ENCODE measurements at regions not wholly inside any gene's neighbourhood (a gene's known extent, or its start where the extent isn't known, plus 50 kb on each side); places are given as distances from the start of the nearest gene placed in this dataset.
A peak's percentile ranks its signal among the peaks of the same experiment; 100 is the strongest.

DNA sequence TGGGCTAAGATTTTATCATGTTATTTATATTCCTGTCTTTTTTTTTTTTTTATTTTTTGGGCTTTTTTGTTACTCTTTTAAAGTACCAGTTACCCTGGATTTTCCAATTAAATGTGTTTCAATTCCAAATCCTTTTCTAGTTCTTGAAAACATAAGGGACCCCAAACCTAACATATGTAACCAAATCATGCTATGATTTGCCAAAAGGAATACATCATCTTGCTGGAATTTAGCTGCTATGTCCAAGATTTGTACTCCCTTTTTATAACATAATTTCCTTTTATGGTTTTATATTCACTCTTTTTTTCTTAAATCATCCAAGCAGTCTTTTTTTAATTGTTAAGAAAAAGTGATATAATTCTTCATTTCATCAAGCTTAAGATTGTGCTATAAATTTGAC, 60.9 kb upstream of the DSEL start:
- Mint-ChIP-seq H3K9me3 (ENCODE audit: low read depth, unreplicated experiment) (peaks cover 3% of the 10 kb centered on the region), H3K27me3 (ENCODE audit: unreplicated experiment) (no peaks in the 10 kb centered on the region), H3K4me1 (ENCODE audit: low read depth, unreplicated experiment) (peaks cover 15% of the 10 kb centered on the region), H3K4me3 (ENCODE audit: low read depth, unreplicated experiment) (no peak overlapping the region), H3K27ac (ENCODE audit: unreplicated experiment) (no peak overlapping the region), H3K36me3 (ENCODE audit: insufficient read depth, unreplicated experiment) (no peaks in the 10 kb centered on the region)
- BruUV-seq (replicated peaks) = no TSS peak
- intact Hi-C loops (cut with micrococcal nuclease; ENCODE audit: unreplicated experiment) = no loop called here
- CTCF ChIA-PET = interaction anchor here (0.7 kb wide), 1 partner anchor 152 kb away, joined by 3 read pairs; no protein-coding TSS in a partner anchor
- TF ChIP-seq, protein P1, sequence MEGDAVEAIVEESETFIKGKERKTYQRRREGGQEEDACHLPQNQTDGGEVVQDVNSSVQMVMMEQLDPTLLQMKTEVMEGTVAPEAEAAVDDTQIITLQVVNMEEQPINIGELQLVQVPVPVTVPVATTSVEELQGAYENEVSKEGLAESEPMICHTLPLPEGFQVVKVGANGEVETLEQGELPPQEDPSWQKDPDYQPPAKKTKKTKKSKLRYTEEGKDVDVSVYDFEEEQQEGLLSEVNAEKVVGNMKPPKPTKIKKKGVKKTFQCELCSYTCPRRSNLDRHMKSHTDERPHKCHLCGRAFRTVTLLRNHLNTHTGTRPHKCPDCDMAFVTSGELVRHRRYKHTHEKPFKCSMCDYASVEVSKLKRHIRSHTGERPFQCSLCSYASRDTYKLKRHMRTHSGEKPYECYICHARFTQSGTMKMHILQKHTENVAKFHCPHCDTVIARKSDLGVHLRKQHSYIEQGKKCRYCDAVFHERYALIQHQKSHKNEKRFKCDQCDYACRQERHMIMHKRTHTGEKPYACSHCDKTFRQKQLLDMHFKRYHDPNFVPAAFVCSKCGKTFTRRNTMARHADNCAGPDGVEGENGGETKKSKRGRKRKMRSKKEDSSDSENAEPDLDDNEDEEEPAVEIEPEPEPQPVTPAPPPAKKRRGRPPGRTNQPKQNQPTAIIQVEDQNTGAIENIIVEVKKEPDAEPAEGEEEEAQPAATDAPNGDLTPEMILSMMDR (IDR thresholded peaks at IDR 0.05; ENCODE audit: unreplicated experiment) = no peak
- DNase-seq = no peak

DNA sequence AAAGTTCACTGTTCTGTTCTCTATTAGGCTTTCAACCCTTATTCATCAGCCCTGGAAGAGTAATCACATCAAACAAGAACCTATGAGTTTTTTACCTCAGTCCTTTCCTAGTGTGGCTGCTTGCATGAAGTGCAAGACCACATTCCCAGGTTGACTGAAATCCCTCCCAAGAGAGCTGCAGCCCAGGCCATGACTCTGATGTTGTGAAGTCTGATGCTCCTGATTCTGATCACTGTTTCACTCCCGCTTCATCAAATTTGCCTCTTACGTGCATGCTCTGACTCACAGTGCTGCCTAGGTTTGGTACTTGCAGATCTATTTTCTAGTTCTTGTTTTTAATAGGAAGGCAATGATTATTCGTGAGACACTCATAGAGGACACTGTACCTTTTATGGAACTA, 58.2 kb upstream of the DSEL start:
- no TSS peak for BruUV-seq (replicated peaks)
- Mint-ChIP-seq H3K36me3 (ENCODE audit: insufficient read depth, unreplicated experiment) (no peaks in the 10 kb centered on the region), H3K4me3 (ENCODE audit: low read depth, unreplicated experiment) (no peak overlapping the region), H3K27ac (ENCODE audit: unreplicated experiment) (peak overlapping the region; percentile 8), H3K9me3 (ENCODE audit: low read depth, unreplicated experiment) (peaks cover 3% of the 10 kb centered on the region), H3K4me1 (ENCODE audit: low read depth, unreplicated experiment) (peaks cover 15% of the 10 kb centered on the region), H3K27me3 (ENCODE audit: unreplicated experiment) (no peaks in the 10 kb centered on the region)
- CTCF ChIA-PET = no interaction called here
- TF ChIP-seq, protein P1 (IDR thresholded peaks at IDR 0.05; ENCODE audit: unreplicated experiment) = no peak
- DNase-seq = no peak
- intact Hi-C loops (cut with micrococcal nuclease; ENCODE audit: unreplicated experiment) = no loop called here

- no peaks in the 10 kb centered on the region for H3K36me3 Mint-ChIP-seq (ENCODE audit: insufficient read depth, unreplicated experiment)
- no peak for DNase-seq
- intact Hi-C loops (cut with micrococcal nuclease; ENCODE audit: unreplicated experiment) = no loop called here
- H3K27ac Mint-ChIP-seq (ENCODE audit: unreplicated experiment) = no peak overlapping the region
- no peaks in the 10 kb centered on the region for H3K27me3 Mint-ChIP-seq (ENCODE audit: unreplicated experiment)
- H3K9me3 Mint-ChIP-seq (ENCODE audit: low read depth, unreplicated experiment) = no peaks in the 10 kb centered on the region
- H3K4me1 Mint-ChIP-seq (ENCODE audit: low read depth, unreplicated experiment) = no peaks in the 10 kb centered on the region
- BruUV-seq (replicated peaks) = no TSS peak
- H3K4me3 Mint-ChIP-seq (ENCODE audit: low read depth, unreplicated experiment) = no peak overlapping the region
- TF ChIP-seq, protein P1 (IDR thresholded peaks at IDR 0.05; ENCODE audit: unreplicated experiment) = no peak
- CTCF ChIA-PET = no interaction called here
These were observed 51.6 kb upstream of the DSEL start for GRCh38 chr18:67568166-67568565.
